ENCODE measurements at regions not wholly inside any gene's neighbourhood (a gene's known extent, or its start where the extent isn't known, plus 50 kb on each side); places are given as distances from the start of the nearest gene placed in this dataset.

DNA sequence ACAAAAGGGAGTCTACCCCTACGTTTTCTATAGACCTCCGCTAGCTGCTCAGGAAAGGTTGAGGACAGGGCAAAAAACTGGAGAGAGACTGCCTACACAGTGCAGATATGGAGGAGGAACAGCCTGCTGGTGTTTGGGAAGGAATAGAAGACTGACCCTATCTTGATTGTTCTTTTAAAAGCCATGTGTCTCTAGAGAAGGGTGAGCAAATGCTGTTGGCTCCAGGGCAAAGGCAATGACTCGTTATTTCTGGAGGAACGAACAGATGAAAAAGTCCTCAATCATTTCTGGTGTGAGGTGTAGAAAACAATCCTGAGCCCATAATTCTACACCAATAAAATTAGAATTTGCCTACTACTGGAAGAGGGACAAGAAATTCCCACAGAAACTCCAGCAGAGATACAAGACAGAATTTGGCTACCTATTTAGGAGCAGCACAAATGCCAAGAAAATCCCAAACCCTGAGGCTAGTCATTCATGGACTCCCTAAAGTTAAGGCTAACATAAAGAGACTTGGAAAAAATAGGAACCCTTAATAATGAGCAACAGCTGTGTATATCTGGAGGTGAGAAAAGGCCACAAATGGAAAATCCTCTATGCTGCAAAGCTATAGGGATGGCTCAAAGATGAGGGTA is 1206.3 kb upstream of the CNTN5 start:
- TF ChIP-seq, protein P1, sequence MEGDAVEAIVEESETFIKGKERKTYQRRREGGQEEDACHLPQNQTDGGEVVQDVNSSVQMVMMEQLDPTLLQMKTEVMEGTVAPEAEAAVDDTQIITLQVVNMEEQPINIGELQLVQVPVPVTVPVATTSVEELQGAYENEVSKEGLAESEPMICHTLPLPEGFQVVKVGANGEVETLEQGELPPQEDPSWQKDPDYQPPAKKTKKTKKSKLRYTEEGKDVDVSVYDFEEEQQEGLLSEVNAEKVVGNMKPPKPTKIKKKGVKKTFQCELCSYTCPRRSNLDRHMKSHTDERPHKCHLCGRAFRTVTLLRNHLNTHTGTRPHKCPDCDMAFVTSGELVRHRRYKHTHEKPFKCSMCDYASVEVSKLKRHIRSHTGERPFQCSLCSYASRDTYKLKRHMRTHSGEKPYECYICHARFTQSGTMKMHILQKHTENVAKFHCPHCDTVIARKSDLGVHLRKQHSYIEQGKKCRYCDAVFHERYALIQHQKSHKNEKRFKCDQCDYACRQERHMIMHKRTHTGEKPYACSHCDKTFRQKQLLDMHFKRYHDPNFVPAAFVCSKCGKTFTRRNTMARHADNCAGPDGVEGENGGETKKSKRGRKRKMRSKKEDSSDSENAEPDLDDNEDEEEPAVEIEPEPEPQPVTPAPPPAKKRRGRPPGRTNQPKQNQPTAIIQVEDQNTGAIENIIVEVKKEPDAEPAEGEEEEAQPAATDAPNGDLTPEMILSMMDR (IDR thresholded peaks at IDR 0.05; ENCODE audit: low read depth, low read length, missing input control): no peak
- no peak for TF ChIP-seq YY1 (IDR thresholded peaks at IDR 0.05)
- TF ChIP-seq TAF1 (conservative IDR thresholded peaks at IDR 0.05): no peak
- TF ChIP-seq, protein P2, sequence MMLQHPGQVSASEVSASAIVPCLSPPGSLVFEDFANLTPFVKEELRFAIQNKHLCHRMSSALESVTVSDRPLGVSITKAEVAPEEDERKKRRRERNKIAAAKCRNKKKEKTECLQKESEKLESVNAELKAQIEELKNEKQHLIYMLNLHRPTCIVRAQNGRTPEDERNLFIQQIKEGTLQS (IDR thresholded peaks at IDR 0.05): no peak
- TF ChIP-seq JUND (IDR thresholded peaks at IDR 0.05): no peak
- no peak for TF ChIP-seq RAD21 (IDR thresholded peaks at IDR 0.05)
- TF ChIP-seq, protein P3, sequence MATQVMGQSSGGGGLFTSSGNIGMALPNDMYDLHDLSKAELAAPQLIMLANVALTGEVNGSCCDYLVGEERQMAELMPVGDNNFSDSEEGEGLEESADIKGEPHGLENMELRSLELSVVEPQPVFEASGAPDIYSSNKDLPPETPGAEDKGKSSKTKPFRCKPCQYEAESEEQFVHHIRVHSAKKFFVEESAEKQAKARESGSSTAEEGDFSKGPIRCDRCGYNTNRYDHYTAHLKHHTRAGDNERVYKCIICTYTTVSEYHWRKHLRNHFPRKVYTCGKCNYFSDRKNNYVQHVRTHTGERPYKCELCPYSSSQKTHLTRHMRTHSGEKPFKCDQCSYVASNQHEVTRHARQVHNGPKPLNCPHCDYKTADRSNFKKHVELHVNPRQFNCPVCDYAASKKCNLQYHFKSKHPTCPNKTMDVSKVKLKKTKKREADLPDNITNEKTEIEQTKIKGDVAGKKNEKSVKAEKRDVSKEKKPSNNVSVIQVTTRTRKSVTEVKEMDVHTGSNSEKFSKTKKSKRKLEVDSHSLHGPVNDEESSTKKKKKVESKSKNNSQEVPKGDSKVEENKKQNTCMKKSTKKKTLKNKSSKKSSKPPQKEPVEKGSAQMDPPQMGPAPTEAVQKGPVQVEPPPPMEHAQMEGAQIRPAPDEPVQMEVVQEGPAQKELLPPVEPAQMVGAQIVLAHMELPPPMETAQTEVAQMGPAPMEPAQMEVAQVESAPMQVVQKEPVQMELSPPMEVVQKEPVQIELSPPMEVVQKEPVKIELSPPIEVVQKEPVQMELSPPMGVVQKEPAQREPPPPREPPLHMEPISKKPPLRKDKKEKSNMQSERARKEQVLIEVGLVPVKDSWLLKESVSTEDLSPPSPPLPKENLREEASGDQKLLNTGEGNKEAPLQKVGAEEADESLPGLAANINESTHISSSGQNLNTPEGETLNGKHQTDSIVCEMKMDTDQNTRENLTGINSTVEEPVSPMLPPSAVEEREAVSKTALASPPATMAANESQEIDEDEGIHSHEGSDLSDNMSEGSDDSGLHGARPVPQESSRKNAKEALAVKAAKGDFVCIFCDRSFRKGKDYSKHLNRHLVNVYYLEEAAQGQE (IDR thresholded peaks at IDR 0.05): no peak
- TF ChIP-seq, protein P4, sequence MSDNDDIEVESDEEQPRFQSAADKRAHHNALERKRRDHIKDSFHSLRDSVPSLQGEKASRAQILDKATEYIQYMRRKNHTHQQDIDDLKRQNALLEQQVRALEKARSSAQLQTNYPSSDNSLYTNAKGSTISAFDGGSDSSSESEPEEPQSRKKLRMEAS (IDR thresholded peaks at IDR 0.05): no peak
- TF ChIP-seq HNF4A (conservative IDR thresholded peaks at IDR 0.05): no peak
- TF ChIP-seq FOXA1 (IDR thresholded peaks at IDR 0.05): no peak
- no peak for TF ChIP-seq RXRA (IDR thresholded peaks at IDR 0.05)
- TF ChIP-seq GABPA (IDR thresholded peaks at IDR 0.05 in 1 of 2, conservative IDR thresholded peaks at IDR 0.05 in 1 of 2): no peak
- TF ChIP-seq, protein P5, sequence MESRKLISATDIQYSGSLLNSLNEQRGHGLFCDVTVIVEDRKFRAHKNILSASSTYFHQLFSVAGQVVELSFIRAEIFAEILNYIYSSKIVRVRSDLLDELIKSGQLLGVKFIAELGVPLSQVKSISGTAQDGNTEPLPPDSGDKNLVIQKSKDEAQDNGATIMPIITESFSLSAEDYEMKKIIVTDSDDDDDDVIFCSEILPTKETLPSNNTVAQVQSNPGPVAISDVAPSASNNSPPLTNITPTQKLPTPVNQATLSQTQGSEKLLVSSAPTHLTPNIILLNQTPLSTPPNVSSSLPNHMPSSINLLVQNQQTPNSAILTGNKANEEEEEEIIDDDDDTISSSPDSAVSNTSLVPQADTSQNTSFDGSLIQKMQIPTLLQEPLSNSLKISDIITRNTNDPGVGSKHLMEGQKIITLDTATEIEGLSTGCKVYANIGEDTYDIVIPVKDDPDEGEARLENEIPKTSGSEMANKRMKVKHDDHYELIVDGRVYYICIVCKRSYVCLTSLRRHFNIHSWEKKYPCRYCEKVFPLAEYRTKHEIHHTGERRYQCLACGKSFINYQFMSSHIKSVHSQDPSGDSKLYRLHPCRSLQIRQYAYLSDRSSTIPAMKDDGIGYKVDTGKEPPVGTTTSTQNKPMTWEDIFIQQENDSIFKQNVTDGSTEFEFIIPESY (IDR thresholded peaks at IDR 0.05): no peak
